ENCODE measurements at regions not wholly inside any gene's neighbourhood (a gene's known extent, or its start where the extent isn't known, plus 50 kb on each side); places are given as distances from the start of the nearest gene placed in this dataset.

DNA sequence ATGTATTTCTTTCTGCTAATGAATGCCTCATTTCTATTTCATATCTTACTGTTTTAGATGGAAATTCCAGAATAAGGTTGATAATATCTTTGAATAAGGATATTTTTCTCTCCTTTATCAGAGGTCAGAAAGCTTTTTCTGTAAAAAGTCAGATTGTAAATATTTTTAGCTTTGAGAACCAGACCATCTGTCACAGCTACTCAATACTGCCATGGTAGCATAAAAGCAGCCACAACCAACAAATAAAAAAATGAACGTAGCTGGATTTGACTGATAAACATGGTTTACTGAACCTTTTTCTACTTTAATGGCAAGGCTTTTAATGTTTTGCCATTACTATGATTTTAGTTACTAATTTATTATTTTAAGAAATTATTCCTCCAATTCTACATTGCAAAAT lies 217.4 kb upstream of the COX10 start:
- TF ChIP-seq POLR2A (IDR thresholded peaks at IDR 0.05; ENCODE audit: low read depth, low read length) (no peak), EZH2 (IDR thresholded peaks at IDR 0.05; ENCODE audit: borderline replicate concordance, low read depth, low read length, severe bottlenecking) (no peak), JUN (IDR thresholded peaks at IDR 0.05; ENCODE audit: borderline replicate concordance, insufficient read depth, insufficient read length, low read depth) (no peak)
- TF ChIP-seq, protein P1, sequence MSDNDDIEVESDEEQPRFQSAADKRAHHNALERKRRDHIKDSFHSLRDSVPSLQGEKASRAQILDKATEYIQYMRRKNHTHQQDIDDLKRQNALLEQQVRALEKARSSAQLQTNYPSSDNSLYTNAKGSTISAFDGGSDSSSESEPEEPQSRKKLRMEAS (IDR thresholded peaks at IDR 0.05; ENCODE audit: insufficient read depth, insufficient read length): no peak
- TF ChIP-seq, protein P2, sequence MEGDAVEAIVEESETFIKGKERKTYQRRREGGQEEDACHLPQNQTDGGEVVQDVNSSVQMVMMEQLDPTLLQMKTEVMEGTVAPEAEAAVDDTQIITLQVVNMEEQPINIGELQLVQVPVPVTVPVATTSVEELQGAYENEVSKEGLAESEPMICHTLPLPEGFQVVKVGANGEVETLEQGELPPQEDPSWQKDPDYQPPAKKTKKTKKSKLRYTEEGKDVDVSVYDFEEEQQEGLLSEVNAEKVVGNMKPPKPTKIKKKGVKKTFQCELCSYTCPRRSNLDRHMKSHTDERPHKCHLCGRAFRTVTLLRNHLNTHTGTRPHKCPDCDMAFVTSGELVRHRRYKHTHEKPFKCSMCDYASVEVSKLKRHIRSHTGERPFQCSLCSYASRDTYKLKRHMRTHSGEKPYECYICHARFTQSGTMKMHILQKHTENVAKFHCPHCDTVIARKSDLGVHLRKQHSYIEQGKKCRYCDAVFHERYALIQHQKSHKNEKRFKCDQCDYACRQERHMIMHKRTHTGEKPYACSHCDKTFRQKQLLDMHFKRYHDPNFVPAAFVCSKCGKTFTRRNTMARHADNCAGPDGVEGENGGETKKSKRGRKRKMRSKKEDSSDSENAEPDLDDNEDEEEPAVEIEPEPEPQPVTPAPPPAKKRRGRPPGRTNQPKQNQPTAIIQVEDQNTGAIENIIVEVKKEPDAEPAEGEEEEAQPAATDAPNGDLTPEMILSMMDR (IDR thresholded peaks at IDR 0.05; ENCODE audit: extremely low read depth in 1 of 2, insufficient read depth in 1 of 2, low read depth in 1 of 2, low read length in 2 of 2): no peak

All from endothelial cell of umbilical vein (primary cell).